Cardiac fibroblast (primary cell): ENCODE measurements at regions not wholly inside any gene's neighbourhood (a gene's known extent, or its start where the extent isn't known, plus 50 kb on each side); places are given as distances from the start of the nearest gene placed in this dataset.
"Not testable (repeated sequence)": the region's sequence is repeated elsewhere in the genome, so short reads cannot be mapped to it uniquely, and the experiment has no call there.

ENCODE experiments used
- DNase-seq, 2 donors: peaks; one replicate each; pipeline versions ENCODE4 v3.0.0 to v3.0.0-alpha.2; 2010; ENCODE audit warnings: low read depth in 2 of 2
- H3K4me3 ChIP-seq, 2 donors: replicated peaks in 1 of 2; 1 replicate in 1 of 2; 2 replicates in 1 of 2; pipeline ENCODE4 v1.5.1; 2011; ENCODE audit warnings: low read depth in 2 of 2, low read length in 2 of 2, mild to moderate bottlenecking in 2 of 2, moderate library complexity in 1 of 2
- CTCF ChIP-seq: IDR thresholded peaks from one replicate; pipeline ENCODE4 v1.5.1; 2011; ENCODE audit warnings: low read depth, mild to moderate bottlenecking, low read length, inconsistent platforms

DNA sequence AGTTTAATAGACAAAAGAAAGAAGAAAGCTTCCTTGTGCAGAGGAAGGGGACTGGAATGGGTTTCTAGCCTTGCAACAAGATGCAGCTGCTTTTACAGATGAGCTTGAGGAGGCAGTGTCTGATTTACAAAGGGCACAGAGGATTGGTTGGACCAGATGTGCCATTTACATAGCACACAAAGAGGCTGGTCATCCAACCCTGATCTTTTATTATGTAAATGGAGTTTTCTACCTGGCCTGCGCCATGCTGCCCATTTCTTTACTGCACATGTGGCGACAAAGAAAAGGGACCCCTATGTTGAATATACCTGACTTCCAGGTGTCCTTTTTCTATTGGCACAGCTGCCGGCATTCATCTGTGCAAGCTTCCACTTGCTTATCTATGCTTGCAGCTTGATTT, 409.4 kb upstream of the FRG2C start:
- no peak for DNase-seq
- TF ChIP-seq CTCF: no peak
- H3K4me3 ChIP-seq: no peak overlapping the region

- not testable (repeated sequence) for H3K4me3 ChIP-seq
- peak; percentile 30 to 46 for DNase-seq
These were observed 405.1 kb upstream of the FRG2C start for GRCh38 chr3:75258825-75259683.

DNA sequence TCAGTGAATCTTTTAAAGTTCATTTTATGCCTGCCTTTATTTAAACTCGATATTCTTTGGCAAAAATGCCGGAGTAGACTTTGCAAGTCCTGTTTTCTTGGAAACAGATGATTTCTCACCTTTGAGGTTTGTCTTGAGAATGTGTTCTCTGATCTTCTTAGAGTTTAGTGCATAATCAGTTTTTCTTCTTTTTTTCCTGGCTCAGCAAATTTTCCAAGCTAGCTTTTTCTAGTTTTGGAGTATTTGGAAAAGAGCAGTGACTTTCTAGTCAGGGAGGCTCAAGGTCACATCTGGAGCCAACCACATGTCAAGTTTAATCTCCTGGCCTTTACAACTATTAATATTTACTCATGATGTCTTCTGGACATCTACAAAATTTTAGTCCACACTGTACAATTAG, 403.2 kb upstream of the FRG2C start:
- not testable (repeated sequence) for H3K4me3 ChIP-seq, DNase-seq

DNA sequence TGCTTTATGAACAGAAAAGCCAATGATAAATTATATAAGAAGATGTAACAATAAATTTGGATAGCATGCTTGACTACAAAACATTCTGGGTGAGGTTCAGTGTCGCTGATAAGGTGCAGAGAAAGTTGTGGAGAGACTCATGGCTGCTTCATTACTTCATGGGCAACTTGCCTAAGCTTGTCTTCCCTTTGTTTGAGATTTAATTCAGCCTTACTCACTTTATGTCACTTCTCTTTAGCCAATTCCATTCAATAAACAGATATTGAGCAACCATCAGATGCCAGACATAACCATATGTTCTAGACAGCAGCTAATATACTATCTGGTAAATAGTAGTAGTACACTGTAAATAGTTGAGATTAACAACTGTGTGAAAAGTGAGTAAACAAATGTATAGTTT, 401.5 kb upstream of the FRG2C start:
- no peak overlapping the region for H3K4me3 ChIP-seq
- no peak for TF ChIP-seq CTCF
- DNase-seq: no peak

DNA sequence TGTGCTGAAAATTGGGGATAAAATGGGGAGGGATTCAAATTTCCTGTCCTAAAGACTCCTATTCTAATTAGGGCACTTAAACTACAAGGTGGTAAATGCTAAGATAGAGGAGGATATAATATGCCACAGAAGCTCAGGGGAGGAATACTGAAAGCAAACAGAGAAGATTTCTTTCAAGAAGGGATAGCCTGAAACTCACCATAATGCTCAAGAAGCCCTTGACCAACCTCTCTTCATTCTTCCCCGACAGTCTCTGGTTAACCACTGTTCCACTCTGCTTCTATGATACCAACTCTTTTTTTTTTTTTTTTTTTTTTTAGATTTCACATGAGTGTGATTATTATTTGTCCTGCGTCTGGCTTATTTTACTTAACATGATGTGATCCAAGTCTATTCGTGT, 398.2 kb upstream of the FRG2C start:
- no peak for DNase-seq
- no peak overlapping the region for H3K4me3 ChIP-seq
- TF ChIP-seq CTCF: no peak

DNA sequence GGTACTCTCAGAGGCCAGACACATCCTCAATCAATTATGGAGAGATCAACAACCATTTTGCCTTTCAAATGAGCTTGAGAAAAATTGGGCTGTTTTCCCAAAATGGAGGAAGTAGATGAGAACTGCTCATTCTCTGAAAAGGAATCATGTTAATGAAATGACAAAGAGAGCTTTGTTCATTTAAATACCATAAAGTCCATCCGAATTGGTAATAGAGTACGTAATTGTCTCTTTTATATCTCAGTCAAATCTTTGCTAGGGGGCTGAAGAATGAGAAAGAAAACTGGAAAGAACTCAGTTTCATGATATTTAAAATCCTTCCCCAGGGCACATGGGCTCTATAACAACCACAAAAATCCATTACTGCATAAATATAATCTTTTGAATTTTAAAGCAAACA, 395.6 kb upstream of the FRG2C start:
- H3K4me3 ChIP-seq, DNase-seq: not testable (repeated sequence)

GRCh38 chr3:75272237-75272636, 391.9 kb upstream of the FRG2C start:
- H3K4me3 ChIP-seq, DNase-seq: not testable (repeated sequence)

GRCh38 chr3:75272691-75273090, 391.4 kb upstream of the FRG2C start:
- no peak for TF ChIP-seq CTCF
- H3K4me3 ChIP-seq: no peak overlapping the region
- peak; percentile 38 to 43 for DNase-seq

GRCh38 chr3:75285531-75286148, 378.5 kb upstream of the FRG2C start:
- not testable (repeated sequence) for H3K4me3 ChIP-seq
- peak in 1 of 2 donors; percentile 55 for DNase-seq

DNA sequence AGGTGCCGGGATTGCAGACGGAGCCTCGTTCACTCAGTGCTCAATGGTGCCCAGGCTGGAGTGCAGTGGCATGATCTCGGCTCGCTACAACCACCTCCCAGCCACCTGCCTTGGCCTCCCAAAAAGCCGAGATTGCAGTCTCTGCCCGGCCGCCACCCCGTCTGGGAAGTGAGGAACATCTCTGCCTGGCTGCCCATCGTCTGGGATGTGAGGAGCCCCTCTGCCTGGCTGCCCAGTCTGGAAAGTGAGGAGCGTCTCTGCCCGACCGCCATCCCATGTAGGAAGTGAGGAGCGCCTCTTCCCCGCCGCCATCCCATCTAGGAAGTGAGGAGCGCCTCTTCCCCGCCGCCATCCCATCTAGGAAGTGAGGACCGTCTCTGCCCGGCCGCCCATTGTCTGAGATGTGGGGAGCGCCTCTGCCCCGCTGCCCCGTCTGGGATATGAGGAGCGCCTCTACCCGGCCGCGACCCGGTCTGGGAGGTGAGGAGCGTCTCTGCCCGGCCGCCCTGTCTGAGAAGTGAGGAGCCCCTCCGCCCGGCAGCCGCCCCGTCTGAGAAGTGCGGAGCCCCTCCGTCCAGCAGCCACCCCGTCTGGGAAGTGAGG, 375.1 kb upstream of the FRG2C start:
- not testable (repeated sequence) for H3K4me3 ChIP-seq, DNase-seq
